ENCODE measurements at regions not wholly inside any gene's neighbourhood (a gene's known extent, or its start where the extent isn't known, plus 50 kb on each side); places are given as distances from the start of the nearest gene placed in this dataset.
A peak's percentile ranks its signal among the peaks of the same experiment; 100 is the strongest.

DNA sequence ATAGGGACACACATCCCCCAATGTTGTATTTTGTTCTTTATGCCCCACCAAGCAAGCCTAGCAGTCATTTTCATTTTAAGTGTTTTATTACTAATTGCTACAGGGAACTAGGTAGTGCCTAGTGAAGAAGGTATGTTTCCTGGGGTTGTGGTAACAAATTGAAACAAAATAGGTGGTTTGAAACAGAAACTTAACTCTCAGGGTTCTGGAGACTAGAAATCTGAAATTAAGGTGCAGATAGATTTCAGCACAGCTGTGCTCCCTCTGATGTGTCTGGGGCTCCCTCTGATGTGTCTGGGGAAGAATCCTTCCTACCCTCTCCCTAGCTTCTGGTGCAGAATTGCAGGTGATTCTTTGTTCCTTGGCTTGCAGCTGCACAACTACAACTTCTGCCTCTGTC, 390.1 kb downstream of the ZFHX3 start:
- no peak for DNase-seq (ENCODE audit: low read depth)

DNA sequence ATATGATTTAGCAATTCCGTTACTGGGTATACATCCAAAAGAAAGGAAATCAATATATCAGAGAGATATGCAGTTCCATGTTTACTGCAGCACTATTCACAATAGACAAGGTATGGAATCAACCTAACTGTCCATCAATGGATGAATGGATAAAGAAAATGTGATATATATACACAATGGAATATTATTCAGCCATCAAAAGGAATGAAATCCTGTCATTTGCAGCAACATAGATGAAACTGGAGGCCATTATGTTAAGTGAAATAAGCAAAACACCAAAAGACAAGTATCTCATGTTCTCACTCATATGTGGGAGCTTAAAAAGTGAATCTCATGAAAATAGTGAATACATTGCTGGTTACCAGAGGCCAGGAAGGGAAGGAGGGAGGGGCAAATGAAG, 390.8 kb downstream of the ZFHX3 start:
- no peak for DNase-seq (ENCODE audit: low read depth)

DNA sequence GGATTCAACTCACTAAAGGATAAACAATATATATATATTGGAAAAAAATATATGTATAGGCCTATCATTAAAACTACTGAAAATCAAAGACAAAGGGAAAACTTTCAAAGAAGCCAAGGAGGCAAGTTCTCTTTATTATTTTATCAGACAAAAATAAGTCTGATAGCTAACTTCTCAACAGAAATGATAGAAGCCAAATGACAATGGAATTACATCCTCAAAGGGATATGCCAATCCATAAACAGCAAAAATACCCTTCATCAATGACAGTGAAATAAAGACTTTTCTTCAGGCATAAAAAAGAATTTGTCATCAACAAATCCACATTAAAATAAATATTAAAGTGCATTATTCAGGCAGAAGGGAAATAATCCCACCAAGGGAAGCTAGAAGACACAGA, 393.4 kb downstream of the ZFHX3 start:
- no peak for DNase-seq (ENCODE audit: low read depth)

DNA sequence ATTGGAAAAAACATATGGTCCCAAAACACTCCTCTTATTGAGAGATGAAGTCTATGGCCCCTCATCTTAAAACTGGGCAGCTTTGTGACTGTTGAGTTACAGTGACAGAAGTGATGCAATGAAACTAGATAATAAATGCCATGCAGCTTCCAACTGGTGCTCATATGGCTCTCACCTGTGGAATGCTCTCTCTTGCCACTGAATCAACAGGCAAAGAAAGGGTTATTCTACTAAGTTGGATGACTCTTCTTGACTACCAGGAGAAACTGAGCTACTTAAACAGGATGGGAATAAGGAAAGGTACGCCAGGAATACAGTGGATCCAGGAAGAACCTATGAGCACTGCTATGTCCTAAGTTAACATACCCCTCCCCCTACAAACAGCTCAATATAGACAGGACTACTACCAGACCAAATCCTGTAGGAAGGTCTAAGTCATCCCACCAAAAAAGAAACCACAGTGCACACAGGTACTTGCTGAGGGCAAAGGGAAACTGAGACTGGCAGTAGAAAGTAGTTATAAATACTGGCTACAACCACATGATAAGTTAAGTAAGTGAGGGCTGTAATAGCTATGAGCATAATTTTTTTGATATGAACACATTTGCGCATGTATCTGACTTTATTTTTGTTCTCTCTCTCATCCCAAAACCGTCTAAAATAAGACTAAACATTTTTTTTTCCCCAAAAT, 398.5 kb downstream of the ZFHX3 start:
- DNase-seq (ENCODE audit: low read depth), result no peak

DNA sequence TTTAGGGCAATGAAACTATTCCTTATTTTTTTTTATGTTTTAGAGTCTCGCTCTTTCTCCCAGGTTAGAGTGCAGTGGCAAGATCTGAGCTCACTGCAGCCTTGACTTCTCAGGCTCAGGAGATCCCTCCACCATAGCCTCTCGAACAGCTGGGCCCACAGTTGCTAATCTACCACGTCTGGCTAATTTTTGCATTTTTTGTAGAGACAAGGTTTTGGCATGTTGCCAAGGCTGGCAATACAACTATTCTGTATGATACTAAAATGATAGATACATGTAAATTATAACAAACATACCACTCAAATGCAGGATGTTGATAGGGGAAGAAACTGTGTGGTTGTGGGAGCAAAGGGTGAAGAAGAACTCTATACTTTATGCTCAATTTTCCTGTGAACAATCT, 401.3 kb downstream of the ZFHX3 start:
- no peak for DNase-seq (ENCODE audit: low read depth)

DNA sequence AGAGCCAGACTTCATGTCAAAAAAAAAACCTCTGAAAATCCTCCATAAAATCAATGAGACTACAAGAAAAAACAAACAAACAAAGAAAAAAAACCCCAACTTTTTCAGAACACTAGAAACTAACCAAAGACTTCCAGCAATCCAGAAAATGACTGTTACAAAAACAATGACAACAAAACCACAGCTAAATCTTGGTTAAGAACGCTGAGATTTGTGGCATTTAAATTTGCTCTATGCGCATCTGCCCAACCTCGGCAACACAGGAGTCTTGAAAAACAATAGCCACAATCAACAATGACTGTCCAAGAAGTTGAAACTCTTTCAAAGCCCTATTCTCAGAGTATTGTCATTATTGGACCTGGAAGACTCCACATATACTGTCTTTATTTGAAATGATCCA, 402.4 kb downstream of the ZFHX3 start:
- DNase-seq (ENCODE audit: low read depth), result peak; percentile 27

DNA sequence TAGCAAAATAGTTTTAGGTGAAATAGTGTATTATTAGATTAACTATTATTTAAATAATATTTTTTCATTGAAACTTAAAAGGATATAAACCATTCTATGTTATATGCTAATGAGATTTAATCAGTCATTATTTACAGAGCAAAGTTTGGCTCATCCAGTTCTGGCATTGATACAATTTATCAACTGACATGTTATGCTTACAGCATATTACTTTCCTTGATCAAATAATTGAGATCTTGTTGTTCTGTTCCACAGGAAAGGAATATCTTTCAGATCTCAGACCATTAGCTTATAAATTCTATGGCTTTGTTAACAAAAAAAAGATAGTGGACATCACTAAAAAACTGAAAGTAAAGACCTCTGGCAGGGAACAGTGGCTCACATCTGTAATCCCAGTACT, 403.0 kb downstream of the ZFHX3 start:
- DNase-seq (ENCODE audit: low read depth), result no peak

DNA sequence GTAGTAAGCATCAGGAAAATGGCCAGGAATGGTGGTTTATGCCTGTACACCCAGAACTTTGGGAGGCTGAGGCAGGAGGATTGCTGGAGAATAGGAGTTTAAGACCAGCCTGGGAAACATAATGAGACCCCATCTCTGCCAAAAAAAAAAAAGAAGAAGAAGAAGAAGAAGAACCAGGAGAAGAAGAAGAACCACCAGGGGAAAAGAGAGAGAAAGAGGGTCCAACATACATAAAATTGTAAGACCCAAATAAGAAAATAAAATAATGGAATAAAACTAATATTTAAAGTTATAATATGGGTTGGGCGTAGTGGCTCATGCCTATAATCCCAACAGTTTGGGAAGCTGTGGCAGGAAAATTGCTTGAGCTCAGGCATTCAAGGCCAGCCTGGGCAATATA, 408.4 kb downstream of the ZFHX3 start:
- DNase-seq (ENCODE audit: low read depth), result no peak

DNA sequence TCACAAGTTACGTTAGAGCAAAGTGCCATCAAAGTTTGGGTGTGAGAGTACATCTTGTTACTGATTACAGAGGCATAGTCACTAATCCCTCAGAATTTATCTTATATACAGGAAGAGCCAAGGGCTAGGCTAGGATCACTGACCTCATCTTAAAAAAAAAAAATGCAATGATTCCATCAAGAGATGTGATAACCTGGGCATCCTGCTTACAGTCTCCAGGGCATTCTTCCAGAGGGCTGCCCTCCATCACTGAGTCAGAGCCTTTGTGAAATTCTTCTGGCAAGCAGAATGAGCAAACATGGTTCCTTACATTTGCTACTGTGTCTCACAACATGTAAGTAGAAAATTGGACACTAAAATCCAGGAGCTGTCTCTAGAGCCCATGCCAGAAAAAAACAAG, 410.6 kb downstream of the ZFHX3 start:
- peak; percentile 74 for DNase-seq (ENCODE audit: low read depth)

DNA sequence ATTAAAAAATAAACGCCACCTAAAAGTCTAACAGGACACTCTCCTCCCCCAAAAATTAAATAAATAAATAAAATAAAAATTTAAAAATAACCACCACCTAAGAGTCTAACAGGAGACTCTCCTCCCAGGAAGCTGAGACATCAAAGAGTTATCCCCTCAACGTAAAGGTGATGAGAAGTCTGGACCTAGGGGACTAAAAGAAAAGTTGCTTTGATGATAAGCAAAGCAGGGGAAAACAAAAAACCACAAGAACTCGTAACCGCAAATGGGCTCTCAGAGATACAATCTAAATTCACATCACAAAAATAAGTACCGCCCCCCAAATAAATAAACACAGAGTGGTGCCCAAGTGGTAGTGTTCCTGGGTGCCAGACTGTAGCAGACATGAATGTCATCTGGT, 412.2 kb downstream of the ZFHX3 start:
- no peak for DNase-seq (ENCODE audit: low read depth)

DNA sequence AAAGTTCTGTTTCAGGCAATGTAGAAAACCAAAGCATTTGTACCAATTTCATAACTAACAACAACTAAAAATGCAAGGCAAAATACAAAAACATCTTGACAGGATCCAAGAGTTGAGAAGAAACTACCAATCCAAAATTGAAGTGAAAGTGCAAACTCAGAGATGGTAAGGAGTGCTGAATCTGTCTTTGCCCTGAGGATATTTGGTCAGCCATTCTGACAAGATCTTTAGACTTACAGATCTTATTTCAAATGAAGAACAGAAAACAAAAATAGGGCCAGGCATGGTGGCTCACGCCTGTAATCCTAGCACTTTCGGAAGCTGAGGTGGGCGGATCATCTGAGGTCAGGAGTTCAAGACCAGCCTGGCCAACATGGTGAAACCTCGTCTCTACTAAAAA, 412.8 kb downstream of the ZFHX3 start:
- DNase-seq (ENCODE audit: low read depth), result peak; percentile 61

DNA sequence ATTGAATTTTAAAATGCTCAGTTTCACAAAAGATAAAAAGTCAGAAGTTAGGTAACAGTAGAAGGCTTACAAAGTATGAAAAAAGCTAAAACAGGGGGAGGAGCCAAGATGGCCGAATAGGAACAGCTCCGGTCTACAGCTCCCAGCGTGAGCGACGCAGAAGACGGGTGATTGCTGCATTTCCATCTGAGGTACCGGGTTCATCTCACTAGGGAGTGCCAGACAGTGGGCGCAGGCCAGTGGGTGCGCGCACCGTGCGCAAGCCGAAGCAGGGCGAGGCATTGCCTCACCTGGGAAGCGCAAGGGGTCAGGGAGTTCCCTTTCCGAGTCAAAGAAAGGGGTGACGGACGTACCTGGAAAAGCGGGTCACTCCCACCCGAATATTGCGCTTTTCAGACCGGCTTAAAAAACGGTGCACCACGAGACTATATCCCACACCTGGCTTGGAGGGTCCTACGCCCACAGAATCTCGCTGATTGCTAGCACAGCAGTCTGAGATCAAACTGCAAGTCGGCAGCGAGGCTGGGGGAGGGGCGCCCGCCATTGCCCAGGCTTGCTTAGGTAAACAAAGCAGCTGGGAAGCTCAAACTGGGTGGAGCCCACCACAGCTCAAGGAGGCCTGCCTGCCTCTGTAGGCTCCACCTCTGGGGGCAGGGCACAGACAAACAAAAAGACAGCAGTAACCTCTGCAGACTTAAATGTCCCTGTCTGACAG, 420.6 kb downstream of the ZFHX3 start:
- peak; percentile 15 for DNase-seq (ENCODE audit: low read depth)

DNA sequence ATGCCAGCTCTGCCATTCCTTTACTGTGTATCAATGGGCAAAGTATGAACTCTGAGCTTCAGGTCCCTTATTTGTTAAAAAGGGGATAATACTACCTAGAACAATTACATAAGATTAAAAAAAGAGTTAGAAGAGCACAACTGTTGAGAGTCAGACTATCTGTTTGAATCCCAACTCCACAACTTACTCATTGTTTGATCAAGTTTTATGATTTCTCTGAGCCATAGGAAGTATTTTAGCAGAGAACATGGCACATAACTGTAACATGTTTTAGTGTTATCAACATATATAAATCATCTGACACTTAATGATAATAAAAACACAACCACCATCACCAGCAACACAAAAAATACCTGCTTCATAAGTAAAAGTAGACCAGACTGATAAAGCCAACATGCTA, 421.3 kb downstream of the ZFHX3 start:
- DNase-seq (ENCODE audit: low read depth), result no peak

DNA sequence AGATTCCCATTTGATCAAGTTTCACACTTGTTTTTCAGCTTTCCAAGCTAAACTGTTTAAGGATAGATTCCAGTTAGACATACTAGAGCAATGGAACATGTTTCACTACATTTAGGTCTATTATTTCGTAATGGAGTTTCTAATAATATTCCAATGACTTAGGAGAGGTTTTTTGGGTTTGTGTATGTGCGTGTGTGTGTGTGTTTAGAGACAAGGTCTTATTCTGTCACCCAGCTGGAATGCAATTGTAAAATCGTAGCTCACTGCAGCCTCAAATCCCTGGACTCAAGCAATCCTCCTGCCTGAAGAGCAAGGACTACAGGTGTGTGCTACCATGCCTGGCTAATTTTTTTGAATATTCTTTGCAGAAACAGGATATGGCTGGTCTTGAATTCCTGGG, 426.3 kb downstream of the ZFHX3 start:
- DNase-seq (ENCODE audit: low read depth), result no peak

DNA sequence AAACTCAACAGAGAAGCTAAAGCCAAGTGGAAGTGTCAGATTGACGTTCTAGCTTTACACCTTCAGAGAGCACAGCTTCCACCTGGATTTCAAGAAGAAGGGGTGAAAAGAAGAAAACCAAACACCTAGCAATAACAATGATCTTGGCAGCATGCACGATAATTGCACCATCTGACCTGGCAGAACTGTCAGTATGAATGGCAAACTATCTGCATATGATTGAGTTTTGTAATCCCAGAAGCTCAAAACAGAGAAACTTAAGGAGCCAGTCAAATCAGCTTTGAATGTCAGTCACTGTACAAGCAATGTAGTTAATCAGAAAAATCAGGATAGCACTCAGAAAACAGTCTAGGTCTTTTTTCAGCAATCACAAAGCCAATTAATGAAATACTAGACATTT, 427.1 kb downstream of the ZFHX3 start:
- no peak for DNase-seq (ENCODE audit: low read depth)

DNA sequence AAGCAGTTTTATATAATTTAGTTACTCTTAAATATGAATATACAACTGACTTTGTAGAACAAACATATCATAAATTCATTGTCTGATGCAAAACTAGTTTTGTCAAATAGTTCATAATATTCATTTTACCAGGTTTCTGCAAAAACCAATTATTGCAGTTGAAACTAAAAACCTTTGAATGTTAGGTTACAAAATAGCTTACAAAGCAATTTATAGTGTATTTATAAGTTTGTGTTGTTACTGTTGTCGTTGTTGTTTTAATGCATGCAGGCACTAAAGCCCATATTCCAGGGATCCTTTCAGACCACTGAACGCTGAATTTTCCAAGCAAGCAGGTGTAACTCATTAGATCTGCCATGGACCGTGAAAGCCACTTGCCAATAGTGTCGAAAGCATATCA, 427.6 kb downstream of the ZFHX3 start:
- no peak for DNase-seq (ENCODE audit: low read depth)

DNA sequence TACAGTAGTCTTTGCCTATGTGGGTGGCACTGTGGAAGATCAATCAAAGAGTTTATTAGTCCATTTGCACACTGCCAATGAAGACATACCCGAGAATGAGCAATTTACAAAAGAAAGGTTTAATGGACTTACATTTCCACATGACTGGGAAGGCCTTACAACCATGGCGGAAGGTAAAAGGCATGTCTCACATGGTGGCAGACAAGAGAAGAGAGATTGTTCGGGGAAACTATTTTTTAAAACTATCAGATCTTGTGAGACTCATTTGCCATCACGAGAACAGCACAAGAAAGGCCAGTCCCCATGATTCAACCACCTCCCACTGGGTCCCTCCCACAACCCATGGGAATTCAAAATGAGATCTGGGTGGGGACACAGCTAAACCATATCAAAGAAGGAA, 432.1 kb downstream of the ZFHX3 start:
- DNase-seq (ENCODE audit: low read depth), result no peak

DNA sequence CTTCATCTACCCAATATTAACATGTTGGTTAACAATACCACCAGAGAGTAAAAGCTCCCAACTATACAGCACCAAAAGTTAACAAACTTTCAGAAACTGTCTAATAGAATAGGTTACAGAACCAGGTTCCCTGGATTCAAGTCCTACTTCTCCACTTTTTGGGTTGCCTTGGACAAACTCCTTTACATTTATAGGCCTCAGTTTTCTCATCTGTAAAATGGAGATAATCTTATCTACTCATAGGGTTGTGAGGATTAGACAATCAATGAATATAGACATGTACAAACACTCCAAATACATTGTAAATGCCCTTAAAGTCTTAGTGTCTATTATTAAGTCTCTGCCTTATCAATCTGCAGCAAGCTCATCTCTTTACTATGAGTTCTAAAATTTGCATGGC, 435.2 kb downstream of the ZFHX3 start:
- no peak for DNase-seq (ENCODE audit: low read depth)

DNA sequence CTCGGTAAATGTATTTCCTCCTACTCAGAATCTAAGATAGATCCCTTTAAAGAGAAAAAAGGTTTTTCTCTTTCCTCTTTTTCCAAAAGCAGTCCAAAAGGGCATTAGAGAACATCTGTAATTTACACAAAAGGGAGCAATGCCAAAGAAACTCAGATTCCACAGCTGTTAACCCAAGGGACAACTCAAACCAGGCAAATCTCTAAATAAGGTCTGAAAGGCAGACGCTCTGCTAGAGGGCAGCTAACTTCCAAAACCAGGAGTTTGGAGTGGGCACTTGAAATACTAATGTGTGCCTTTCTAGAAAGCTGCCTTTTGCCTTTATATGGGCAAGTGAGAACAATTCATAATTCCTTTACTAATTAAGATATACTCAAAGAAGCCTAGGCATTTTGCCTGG, 435.7 kb downstream of the ZFHX3 start:
- peak; percentile 5 for DNase-seq (ENCODE audit: low read depth)

DNA sequence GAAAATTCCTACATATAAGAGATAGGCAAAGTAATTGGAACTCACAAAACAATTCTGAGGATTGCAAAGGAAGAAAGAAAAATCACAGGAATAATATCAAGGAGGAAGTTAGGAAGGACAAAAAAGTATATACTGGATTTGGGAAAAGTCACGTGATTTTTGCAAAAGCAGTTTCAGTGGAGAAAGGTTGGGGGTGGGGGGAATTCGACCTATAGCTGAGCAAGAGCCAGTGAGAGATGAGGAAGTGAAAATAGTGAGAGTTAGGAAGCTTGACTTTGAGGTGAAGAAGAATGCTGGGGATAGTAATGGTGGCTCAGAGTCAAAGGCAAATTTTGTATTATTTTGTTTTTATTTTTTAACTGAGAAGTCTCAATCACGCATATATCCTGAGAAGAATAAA, 438.0 kb upstream of the PMFBP1 start:
- DNase-seq (ENCODE audit: low read depth), result no peak

DNA sequence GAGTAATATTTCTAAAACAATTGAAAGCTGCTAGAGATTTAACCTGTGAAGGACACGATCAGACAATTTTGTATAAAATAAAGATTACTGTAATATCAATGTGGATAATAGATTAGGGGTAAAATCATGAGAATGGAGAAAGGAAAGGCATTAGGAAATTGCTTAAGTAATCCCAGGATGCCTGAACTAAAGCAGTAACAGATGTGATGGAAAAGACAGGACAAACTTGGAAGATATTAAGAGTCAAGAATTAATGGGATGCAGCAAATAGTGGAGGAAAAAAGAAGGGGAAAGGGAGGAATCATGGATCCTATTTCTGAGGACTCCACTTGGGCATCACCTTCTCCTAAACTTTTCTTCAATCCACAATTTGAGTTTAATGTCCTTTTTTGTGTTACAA, 437.1 kb upstream of the PMFBP1 start:
- no peak for DNase-seq (ENCODE audit: low read depth)

DNA sequence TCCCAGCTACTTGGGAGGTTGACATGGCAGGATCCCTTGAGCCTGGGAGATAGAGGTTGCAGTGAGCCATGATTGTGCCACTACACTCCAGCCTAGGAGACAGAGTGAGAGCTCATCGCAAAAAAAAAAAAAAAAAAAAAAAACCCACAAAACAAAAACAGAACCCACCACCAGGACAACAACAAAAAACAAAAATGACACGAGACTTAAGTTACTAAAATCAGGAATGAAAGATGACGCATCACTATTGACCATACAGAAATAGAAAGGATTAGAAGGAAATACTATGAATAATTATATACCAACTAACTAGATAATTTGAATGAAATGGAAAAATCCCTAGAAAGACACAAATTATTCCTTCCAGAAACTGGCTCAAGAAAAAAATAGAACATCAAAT, 432.4 kb upstream of the PMFBP1 start:
- DNase-seq (ENCODE audit: low read depth), result no peak

DNA sequence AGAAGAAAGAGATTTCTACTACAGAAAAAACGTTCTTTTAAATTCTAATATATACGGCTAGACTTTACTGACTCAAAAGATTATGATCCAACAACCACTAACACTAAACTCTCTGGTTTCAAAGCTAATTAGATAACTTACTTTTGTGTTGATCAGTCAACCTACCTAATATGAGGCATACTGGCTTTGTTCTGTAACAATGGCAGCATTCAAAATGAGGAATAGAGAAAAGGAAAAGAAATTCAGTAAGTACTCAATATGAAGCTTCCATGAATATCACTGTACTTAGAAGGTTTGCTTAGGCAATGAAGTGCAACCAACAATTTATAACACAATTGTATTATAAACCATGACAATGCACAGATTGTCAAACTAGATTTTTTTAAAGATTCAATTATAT, 430.5 kb upstream of the PMFBP1 start:
- no peak for DNase-seq (ENCODE audit: low read depth)

DNA sequence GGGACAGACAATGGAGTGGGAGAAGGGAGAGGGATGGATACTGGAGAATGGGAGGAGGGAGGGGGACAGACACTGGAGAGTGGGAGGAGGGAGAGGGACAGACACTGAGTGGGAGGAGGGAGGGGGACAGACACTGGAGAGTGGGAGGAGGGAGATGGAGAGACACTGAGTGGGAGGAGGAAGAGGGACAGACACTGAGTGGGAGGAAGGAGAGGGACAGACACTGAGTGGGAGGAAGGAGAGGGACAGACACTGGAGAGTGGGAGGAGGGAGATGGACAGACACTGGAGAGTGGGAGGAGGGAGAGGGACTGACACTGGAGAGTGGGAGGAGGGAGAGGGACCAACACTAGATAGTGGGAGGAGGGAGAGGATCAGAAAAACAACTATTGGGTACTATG, 426.7 kb upstream of the PMFBP1 start:
- no peak for DNase-seq (ENCODE audit: low read depth)
